ENCODE measurements at regions not wholly inside any gene's neighbourhood (a gene's known extent, or its start where the extent isn't known, plus 50 kb on each side); places are given as distances from the start of the nearest gene placed in this dataset.

GRCh38 chr16:59210955-59211541, 476.9 kb upstream of the GOT2 start:
- peak; percentile 55 for TF ChIP-seq FOXP2 (optimal IDR thresholded peaks at IDR 0.05; ENCODE audit: borderline replicate concordance, extremely low read depth, extremely low read length, insufficient read depth)
- no peak; the same call in 1 of the 2 replicates for TF ChIP-seq POLR2AphosphoS5 (IDR thresholded peaks at IDR 0.05; ENCODE audit: low read depth, low read length)

Measured in PFSK-1 (cell line).